HT1080 (cell line): ENCODE measurements at regions not wholly inside any gene's neighbourhood (a gene's known extent, or its start where the extent isn't known, plus 50 kb on each side); places are given as distances from the start of the nearest gene placed in this dataset.
"Not testable (repeated sequence)": the region's sequence is repeated elsewhere in the genome, so short reads cannot be mapped to it uniquely, and the experiment has no call there.

Source experiments
- DNase-seq: peaks from one replicate; pipeline ENCODE4 v3.0.0-alpha.2; 2015; ENCODE audit warnings: low read depth

- peak; percentile 19 for DNase-seq
These were observed 129.3 kb upstream of the LMNTD1 start for GRCh38 chr12:25682421-25682820.

- no peak for DNase-seq
These were observed 131.0 kb upstream of the LMNTD1 start for GRCh38 chr12:25684070-25684469.

- no peak for DNase-seq
These were observed 133.3 kb upstream of the LMNTD1 start for GRCh38 chr12:25686351-25686750.

GRCh38 chr12:25687226-25687625, 134.1 kb upstream of the LMNTD1 start:
- no peak for DNase-seq

GRCh38 chr12:25688851-25689250, 135.8 kb upstream of the LMNTD1 start:
- DNase-seq = not testable (repeated sequence)

- DNase-seq = no peak
These were observed 137.0 kb upstream of the LMNTD1 start for GRCh38 chr12:25689996-25690501.

GRCh38 chr12:25690996-25691864, 138.1 kb upstream of the LMNTD1 start:
- DNase-seq = no peak

GRCh38 chr12:25691865-25692114, 138.7 kb upstream of the LMNTD1 start:
- no peak for DNase-seq

GRCh38 chr12:25692115-25693035, 139.3 kb upstream of the LMNTD1 start:
- DNase-seq = no peak

- peak; percentile 89 for DNase-seq
These were observed 141.0 kb upstream of the LMNTD1 start for GRCh38 chr12:25694072-25694471.

- no peak for DNase-seq
These were observed 142.5 kb upstream of the LMNTD1 start for GRCh38 chr12:25695574-25695973.

GRCh38 chr12:25698772-25699171, 145.7 kb upstream of the LMNTD1 start:
- no peak for DNase-seq

GRCh38 chr12:25699454-25699853, 146.4 kb upstream of the LMNTD1 start:
- DNase-seq = no peak

GRCh38 chr12:25701290-25701689, 148.2 kb upstream of the LMNTD1 start:
- peak; percentile 63 for DNase-seq

GRCh38 chr12:25702553-25702952, 149.5 kb upstream of the LMNTD1 start:
- DNase-seq = no peak

GRCh38 chr12:25705261-25705660, 152.2 kb upstream of the LMNTD1 start:
- no peak for DNase-seq

GRCh38 chr12:25706646-25707045, 153.6 kb upstream of the LMNTD1 start:
- not testable (repeated sequence) for DNase-seq

GRCh38 chr12:25707056-25707455, 154.0 kb upstream of the LMNTD1 start:
- DNase-seq = no peak

GRCh38 chr12:25708661-25709060, 155.6 kb upstream of the LMNTD1 start:
- no peak for DNase-seq

GRCh38 chr12:25710128-25710527, 157.0 kb upstream of the LMNTD1 start:
- DNase-seq = no peak

GRCh38 chr12:25710938-25711605, 158.0 kb upstream of the LMNTD1 start:
- DNase-seq = peak; percentile 65

- DNase-seq = no peak
These were observed 159.1 kb upstream of the LMNTD1 start for GRCh38 chr12:25712169-25712568.
